CD14-positive monocyte (primary cell): ENCODE measurements at regions not wholly inside any gene's neighbourhood (a gene's known extent, or its start where the extent isn't known, plus 50 kb on each side); places are given as distances from the start of the nearest gene placed in this dataset.

Experiments
- DNase-seq, 3 donors: peaks; one replicate each; pipeline ENCODE4 v3.0.0-alpha.2; 2011 to 2022
- H2AFZ ChIP-seq: 2 replicates; pipeline ENCODE4 v1.6.0; 2012; ENCODE audit warnings: mild to moderate bottlenecking, low read depth, low read length, inconsistent platforms; ENCODE audit not compliant: insufficient read depth, poor library complexity, severe bottlenecking
- H3K27ac ChIP-seq, 2 donors: 1 replicate in 1 of 2; 2 replicates in 1 of 2; pipeline ENCODE4 v1.5.1; 2012 to 2013; ENCODE audit warnings: low read length in 2 of 2, control low read depth in 1 of 2, inconsistent platforms in 1 of 2, low read depth in 1 of 2, mild to moderate bottlenecking in 1 of 2
- H3K27me3 ChIP-seq, 2 donors: one replicate each; pipeline versions ENCODE4 v1.6.0 to v1.6.1; 2011 to 2013; ENCODE audit warnings: low read length in 2 of 2; ENCODE audit not compliant: control insufficient read depth in 2 of 2, insufficient read depth in 2 of 2
- H3K36me3 ChIP-seq, 2 donors: replicated peaks in 1 of 2; 1 replicate in 1 of 2; 2 replicates in 1 of 2; pipeline versions ENCODE4 v1.5.1 to v1.6.1; 2012 to 2013; ENCODE audit warnings: low read length in 2 of 2, control low read depth in 1 of 2, inconsistent platforms in 1 of 2, mild to moderate bottlenecking in 1 of 2; ENCODE audit not compliant: insufficient read depth in 2 of 2, control insufficient read depth in 1 of 2
- H3K4me1 ChIP-seq, 2 donors: 1 replicate in 1 of 2; 2 replicates in 1 of 2; pipeline versions ENCODE4 v1.5.1 to v1.6.1; 2012 to 2013; ENCODE audit warnings: low read length in 2 of 2, control low read depth in 1 of 2, inconsistent platforms in 1 of 2, mild to moderate bottlenecking in 1 of 2, moderate library complexity in 1 of 2; ENCODE audit not compliant: insufficient read depth in 2 of 2, control insufficient read depth in 1 of 2
- H3K4me2 ChIP-seq: replicated peaks from 2 replicates; pipeline ENCODE3; 2012; ENCODE audit warnings: low read length, moderate library complexity, mild to moderate bottlenecking; ENCODE audit not compliant: poor library complexity, severe bottlenecking; ENCODE audit errors: extremely low read depth
- H3K4me3 ChIP-seq, 3 experiments: fragments of 200-600 bp in 1 of 3; sonication (generic) in 1 of 3; replicated peaks in 1 of 3; 1 replicate in 2 of 3; 2 replicates in 1 of 3; pipeline ENCODE4 v1.5.1; 2011 to 2013; ENCODE audit warnings: low read length in 3 of 3, mild to moderate bottlenecking in 3 of 3, control low read depth in 2 of 3, low read depth in 2 of 3, inconsistent platforms in 1 of 3, moderate library complexity in 1 of 3
- H3K79me2 ChIP-seq: 2 replicates; pipeline ENCODE4 v1.6.0; 2012; ENCODE audit warnings: mild to moderate bottlenecking, control low read depth, inconsistent platforms, low read length, moderate library complexity; ENCODE audit not compliant: insufficient read depth
- H3K9ac ChIP-seq: 2 replicates; pipeline ENCODE4 v1.6.0; 2017; ENCODE audit warnings: low read length, mild to moderate bottlenecking; ENCODE audit not compliant: insufficient read depth, poor library complexity, severe bottlenecking
- H3K9me3 ChIP-seq, 2 donors: replicated peaks in 1 of 2; 1 replicate in 1 of 2; 2 replicates in 1 of 2; pipeline versions ENCODE4 v1.5.1 to v1.6.1; 2012 to 2013; ENCODE audit warnings: low read length in 2 of 2, control low read depth in 1 of 2; ENCODE audit not compliant: control insufficient read depth in 1 of 2, insufficient read depth in 1 of 2
- H4K20me1 ChIP-seq: 2 replicates; pipeline ENCODE4 v1.6.0; 2012; ENCODE audit warnings: mild to moderate bottlenecking, low read length, control low read depth, moderate library complexity; ENCODE audit not compliant: insufficient read depth
- H3K27ac Mint-ChIP-seq, 7 donors: one replicate each; pipeline ENCODE4 v1.8.0; 2020; ENCODE audit warnings: mild to moderate bottlenecking in 7 of 7, mixed read lengths in 7 of 7, moderate library complexity in 6 of 7, inconsistent platforms in 2 of 7
- H3K27me3 Mint-ChIP-seq, 3 donors: one replicate each; pipeline ENCODE4 v1.8.0; 2021 to 2022; ENCODE audit warnings: low read depth in 3 of 3, mild to moderate bottlenecking in 3 of 3, mixed read lengths in 3 of 3, moderate library complexity in 3 of 3, inconsistent platforms in 1 of 3
- H3K36me3 Mint-ChIP-seq, 2 donors: one replicate each; pipeline ENCODE4 v1.8.0; 2020; ENCODE audit warnings: mixed read lengths in 2 of 2, inconsistent platforms in 1 of 2, mild to moderate bottlenecking in 1 of 2
- H3K4me1 Mint-ChIP-seq: one replicate; pipeline ENCODE4 v1.8.0; 2020; ENCODE audit warnings: mild to moderate bottlenecking, mixed read lengths
- H3K4me3 Mint-ChIP-seq, 2 donors: one replicate each; pipeline ENCODE4 v1.8.0; 2020; ENCODE audit warnings: mild to moderate bottlenecking in 2 of 2, mixed read lengths in 2 of 2, moderate library complexity in 1 of 2
- H3K9me3 Mint-ChIP-seq, 7 donors: one replicate each; pipeline ENCODE4 v1.8.0; 2020 to 2022; ENCODE audit warnings: mixed read lengths in 7 of 7, mild to moderate bottlenecking in 6 of 7, moderate library complexity in 6 of 7, inconsistent platforms in 2 of 7
- WGBS: methylation state at CpG from one replicate; pipeline ENCODE4 v1.1.5; 2013; ENCODE audit warnings: missing lambda C conversion rate; ENCODE audit not compliant: insufficient coverage; 5-methylcytosine and 5-hydroxymethylcytosine counted together
- intact Hi-C, 2 donors: fragments of 100-400 bp; cut with micrococcal nuclease; formaldehyde crosslinking; loops; one replicate each; pipeline versions ENCODE4 v1.15.0 to v1.15.1; 2023
- TF ChIP-seq, protein P1 (sequence below): fragments of 200-600 bp; IDR thresholded peaks from one replicate; pipeline ENCODE4 v1.8.0; 2022; ENCODE audit warnings: antibody characterized with exemption, mild to moderate bottlenecking

GRCh38 chr2:146123256-146123655, 1603.3 kb upstream of the ZEB2 start:
- no peak overlapping the region for H3K9ac ChIP-seq
- H3K27ac Mint-ChIP-seq = no peak overlapping the region
- no peaks in the 10 kb centered on the region for H3K79me2 ChIP-seq
- no peak overlapping the region for H3K4me2 ChIP-seq
- no peaks in the 10 kb centered on the region for H3K9me3 ChIP-seq
- TF ChIP-seq, protein P1, sequence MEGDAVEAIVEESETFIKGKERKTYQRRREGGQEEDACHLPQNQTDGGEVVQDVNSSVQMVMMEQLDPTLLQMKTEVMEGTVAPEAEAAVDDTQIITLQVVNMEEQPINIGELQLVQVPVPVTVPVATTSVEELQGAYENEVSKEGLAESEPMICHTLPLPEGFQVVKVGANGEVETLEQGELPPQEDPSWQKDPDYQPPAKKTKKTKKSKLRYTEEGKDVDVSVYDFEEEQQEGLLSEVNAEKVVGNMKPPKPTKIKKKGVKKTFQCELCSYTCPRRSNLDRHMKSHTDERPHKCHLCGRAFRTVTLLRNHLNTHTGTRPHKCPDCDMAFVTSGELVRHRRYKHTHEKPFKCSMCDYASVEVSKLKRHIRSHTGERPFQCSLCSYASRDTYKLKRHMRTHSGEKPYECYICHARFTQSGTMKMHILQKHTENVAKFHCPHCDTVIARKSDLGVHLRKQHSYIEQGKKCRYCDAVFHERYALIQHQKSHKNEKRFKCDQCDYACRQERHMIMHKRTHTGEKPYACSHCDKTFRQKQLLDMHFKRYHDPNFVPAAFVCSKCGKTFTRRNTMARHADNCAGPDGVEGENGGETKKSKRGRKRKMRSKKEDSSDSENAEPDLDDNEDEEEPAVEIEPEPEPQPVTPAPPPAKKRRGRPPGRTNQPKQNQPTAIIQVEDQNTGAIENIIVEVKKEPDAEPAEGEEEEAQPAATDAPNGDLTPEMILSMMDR = no peak
- no peaks in the 10 kb centered on the region for H3K4me1 Mint-ChIP-seq
- no peaks in the 10 kb centered on the region for H4K20me1 ChIP-seq
- WGBS = 100% methylated on average over 1 of the region's 3 CpGs
- peaks cover 0 to 8% (median 2%) of the 10 kb centered on the region in 7 donors for H3K9me3 Mint-ChIP-seq
- no peaks in the 10 kb centered on the region for H3K36me3 ChIP-seq
- no peak overlapping the region for H3K4me3 Mint-ChIP-seq
- DNase-seq = no peak
- no peaks in the 10 kb centered on the region for H3K27me3 ChIP-seq
- intact Hi-C loops = no loop called here
- H3K4me1 ChIP-seq = no peaks in the 10 kb centered on the region
- H3K27me3 Mint-ChIP-seq = no peaks in the 10 kb centered on the region
- no peak overlapping the region for H3K27ac ChIP-seq
- H3K4me3 ChIP-seq = no peak overlapping the region
- no peaks in the 10 kb centered on the region for H3K36me3 Mint-ChIP-seq
- H2AFZ ChIP-seq = no peak overlapping the region

- Histone ChIP-seq H3K4me1 (no peaks in the 10 kb centered on the region), H3K4me2 (no peak overlapping the region), H3K36me3 (no peaks in the 10 kb centered on the region), H3K27me3 (no peaks in the 10 kb centered on the region), H4K20me1 (no peaks in the 10 kb centered on the region), H3K4me3 (no peak overlapping the region), H3K9ac (no peak overlapping the region), H3K79me2 (no peaks in the 10 kb centered on the region), H3K9me3 (no peaks in the 10 kb centered on the region), H2AFZ (no peak overlapping the region), H3K27ac (no peak overlapping the region)
- WGBS = no CpG with 5 or more reads among the region's 3 CpGs
- H3K4me3 Mint-ChIP-seq = no peak overlapping the region
- TF ChIP-seq, protein P1 = no peak
- H3K27ac Mint-ChIP-seq = no peak overlapping the region
- DNase-seq = no peak
- intact Hi-C loops = no loop called here
- no peaks in the 10 kb centered on the region for H3K27me3 Mint-ChIP-seq
- H3K36me3 Mint-ChIP-seq = no peaks in the 10 kb centered on the region
- no peaks in the 10 kb centered on the region for H3K4me1 Mint-ChIP-seq
- H3K9me3 Mint-ChIP-seq = peaks cover 0 to 9% (median 0%) of the 10 kb centered on the region in 7 donors
Observed at GRCh38 chr2:146119586-146119985, 1599.7 kb upstream of the ZEB2 start.
